GM18508 (cell line): ENCODE measurements at regions not wholly inside any gene's neighbourhood (a gene's known extent, or its start where the extent isn't known, plus 50 kb on each side); places are given as distances from the start of the nearest gene placed in this dataset.
"Not testable (repeated sequence)": the region's sequence is repeated elsewhere in the genome, so short reads cannot be mapped to it uniquely, and the experiment has no call there.

Experiments
- ATAC-seq: cut with Tn5 transposase; IDR thresholded peaks from one replicate; pipeline ENCODE4 v1.9.1; 2021; ENCODE audit warnings: moderate number of reproducible peaks; ENCODE audit not compliant: insufficient read depth, unreplicated experiment

DNA sequence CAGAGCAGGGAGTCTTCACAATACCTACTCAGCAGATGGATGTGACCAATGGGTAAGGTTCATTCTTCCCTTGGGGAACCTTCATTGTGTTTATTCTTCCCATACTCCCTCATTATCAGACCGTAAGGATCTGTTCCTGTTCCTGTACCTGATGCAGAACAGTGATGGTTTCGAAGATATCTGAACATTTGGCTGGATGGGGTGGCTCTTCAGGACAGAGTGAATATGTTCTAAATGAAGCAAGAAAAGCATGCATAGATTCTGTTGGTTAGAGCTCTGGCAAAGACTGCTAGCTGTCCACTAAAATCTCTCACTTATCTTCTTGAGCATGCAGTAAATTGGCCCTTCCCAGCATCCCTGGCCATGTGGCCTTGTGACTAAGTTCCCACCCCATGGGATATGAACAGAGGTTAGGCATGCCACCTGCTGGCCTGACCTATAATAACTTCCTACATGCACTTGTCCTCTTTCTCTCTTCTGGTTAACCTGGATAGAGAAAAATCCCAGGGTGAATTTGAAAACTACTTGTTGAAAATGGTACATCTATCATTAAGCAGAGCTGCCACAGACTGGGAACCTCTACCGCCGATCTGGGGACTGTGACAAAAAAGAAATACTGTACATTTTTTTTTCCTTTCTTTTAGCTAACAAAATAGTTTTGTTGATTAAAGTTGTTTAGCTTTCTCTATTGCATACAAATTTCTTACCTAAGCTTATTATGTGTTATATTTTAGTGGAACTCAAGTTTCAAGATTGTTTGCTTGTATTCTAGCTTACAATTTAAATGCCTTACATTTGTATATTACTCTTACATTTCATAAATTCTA, 60.0 kb upstream of the BANK1 start:
- ATAC-seq: peak; percentile 92

DNA sequence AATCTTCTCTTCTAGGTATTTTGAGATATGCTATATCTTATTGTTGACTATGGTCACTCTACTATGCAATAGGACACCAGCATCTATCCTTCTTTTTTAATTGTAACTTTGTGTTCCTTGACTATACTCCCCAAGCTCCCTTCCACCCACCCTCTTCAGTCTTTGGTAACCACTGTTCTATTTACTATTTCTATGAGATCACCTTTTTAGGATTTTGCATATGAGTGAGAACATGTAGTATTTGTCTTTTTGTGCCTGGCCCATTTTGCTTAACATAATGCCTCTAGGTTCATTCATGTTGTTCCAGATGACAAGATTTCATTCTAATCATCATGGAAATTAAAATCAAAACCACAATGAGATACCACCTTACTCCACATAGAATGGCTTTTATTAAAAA, 63.3 kb upstream of the BANK1 start:
- ATAC-seq: no peak

DNA sequence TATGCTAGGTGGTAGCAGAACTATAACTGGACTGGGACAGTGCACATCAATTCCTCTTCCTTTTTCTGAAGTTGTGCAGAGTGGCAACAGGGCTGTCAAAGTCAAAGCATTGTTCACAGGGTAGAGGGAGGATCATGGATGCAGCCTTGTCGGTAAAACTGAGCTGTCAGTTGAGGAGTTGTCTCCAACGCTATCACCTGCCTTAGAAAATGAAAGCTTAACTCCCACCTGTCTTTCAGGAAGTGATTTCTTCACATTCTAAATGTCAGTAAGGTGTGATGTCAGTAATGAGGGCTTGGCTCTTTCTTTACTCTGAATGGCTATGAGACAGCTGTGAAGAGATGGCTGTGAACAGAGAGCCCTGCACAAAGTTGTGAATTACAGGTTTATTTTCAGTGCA, 66.4 kb upstream of the BANK1 start:
- ATAC-seq: no peak

DNA sequence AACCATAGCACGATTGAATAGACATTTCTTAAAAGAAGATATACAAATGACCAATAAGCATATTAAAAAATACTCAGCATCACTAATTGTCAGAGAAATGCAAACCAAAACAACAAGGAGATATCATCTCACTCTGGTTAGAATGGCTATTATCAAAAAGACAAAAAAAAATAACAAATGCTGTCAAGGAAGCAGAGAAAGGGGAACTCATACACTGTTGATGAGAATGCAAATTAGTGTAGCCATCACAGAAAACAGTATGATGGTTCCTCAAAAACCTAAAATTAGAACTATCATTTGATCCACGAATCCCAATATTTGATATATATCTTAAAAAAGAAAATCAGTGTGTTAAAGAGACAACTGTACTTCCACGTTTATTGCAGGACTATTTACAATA, 71.7 kb upstream of the BANK1 start:
- ATAC-seq: no peak

DNA sequence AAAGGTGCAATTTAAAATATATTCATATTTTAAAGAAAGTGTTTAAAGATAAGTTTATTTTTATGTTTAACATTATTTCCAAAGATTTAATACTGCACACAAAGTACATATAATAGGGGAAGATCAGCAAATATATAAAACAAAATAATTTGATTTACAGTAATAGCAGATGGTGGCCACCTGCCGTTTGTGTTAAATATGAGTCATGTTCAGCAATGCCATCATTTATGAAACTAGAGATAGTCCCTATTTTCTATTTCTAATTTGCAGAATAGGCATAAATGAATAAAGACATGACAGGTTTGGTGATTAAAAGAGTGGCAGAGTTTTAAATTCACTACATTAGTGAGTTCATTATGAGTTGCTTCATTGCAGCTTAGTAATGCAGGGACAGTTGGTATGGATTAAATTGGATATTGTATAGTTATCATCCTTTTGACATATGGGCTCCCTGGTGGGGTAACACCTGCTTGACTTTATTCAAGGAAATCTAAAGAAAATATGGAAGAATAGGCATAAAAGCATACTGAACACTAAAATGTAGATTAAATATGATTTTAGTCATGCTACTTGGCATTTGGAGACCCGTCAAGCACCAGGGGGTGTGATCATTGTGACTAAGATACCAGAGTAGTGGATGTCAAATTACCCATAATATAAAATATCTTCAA, 78.8 kb upstream of the BANK1 start:
- no peak for ATAC-seq

DNA sequence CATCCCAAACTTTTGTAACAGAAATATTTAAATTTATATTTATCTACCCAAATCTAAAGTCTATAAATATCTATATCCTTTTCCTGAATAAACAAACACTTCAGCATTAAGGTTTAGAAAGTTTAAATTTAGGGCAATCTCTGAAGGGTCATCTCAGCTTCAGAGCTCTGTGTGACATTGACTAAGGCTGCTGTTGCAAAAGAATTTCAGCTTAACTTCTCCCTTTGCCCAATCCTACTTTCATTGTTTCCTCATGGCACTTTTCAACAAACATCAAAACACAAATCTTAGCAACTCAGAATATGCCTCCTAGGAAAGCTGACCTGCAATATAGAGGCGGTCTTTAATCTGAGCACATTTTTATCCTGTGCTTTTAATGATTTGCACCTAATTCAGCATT, 79.7 kb upstream of the BANK1 start:
- no peak for ATAC-seq

DNA sequence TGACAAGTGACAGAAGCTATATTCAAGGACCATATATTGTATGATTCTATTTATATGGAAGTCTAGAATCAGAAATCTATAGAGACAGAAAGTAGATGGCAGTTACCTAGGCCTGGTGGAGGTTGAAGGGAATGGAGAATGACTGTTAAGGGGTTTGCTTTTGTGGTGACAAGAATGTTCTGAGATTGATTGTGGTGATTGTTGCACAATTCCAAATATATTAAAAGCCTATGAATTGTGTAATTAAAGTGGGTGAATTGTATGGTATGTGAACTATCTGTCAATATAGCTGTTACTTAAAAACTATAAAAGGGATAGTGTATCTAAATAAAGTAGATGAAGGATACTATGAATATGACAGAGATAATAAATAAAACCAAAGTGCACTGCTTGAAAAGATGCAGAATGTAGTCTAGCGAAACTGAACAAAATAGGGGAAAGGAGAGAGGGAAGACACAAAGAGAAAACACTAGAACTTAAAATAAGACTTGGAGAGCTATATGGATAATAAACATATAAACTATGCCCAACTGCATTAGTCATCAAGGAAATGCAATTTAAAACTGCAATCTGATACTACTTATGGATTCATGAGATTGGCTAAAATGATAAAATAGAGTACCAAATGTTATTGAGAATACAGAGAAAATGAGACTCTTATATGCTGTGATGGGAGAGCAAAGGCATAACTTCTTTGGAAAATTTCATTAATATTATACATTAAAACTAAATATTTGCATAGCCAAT, 82.1 kb upstream of the BANK1 start:
- ATAC-seq: no peak

DNA sequence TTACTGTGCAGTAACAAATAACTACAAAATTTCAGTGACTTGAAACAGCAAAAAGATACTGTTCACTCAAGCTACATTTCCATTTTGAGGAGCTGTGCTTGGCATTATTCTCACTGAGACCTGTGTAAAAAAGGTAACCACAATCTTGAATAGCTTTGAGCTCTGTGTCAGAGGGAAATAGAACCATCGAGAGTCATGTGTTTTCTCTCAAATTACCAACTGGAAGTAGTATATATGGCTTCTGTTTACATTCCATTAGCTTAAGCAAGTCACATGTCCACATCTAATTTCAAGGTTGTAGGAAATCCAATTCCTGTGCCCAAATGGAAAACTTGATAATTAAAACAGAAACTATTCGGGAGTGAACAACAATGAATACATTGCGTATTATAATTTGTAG, 82.9 kb upstream of the BANK1 start:
- no peak for ATAC-seq

DNA sequence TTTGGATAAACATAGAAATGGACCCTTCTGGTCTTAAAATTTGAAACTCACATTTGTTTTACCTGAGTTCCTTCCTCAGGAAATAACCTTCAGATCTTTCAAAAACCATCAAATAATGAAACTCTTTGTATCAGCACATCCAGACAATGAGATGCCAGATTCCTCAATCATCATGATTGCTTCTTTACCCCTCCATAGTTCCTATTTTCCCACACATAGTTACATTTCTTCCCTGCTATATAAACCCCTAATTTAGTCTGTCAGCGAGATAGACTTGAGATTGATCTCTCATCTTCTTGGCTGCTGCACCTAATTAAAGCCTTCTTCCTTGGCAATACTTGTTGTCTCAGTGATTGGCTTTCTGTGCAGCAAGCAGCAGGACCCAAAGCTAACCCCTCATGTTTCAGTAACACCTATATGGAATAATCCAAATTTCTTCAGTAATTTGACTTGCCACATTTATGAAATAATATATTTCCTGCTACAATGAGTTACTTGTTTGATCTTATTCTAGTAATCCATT, 83.9 kb upstream of the BANK1 start:
- no peak for ATAC-seq

DNA sequence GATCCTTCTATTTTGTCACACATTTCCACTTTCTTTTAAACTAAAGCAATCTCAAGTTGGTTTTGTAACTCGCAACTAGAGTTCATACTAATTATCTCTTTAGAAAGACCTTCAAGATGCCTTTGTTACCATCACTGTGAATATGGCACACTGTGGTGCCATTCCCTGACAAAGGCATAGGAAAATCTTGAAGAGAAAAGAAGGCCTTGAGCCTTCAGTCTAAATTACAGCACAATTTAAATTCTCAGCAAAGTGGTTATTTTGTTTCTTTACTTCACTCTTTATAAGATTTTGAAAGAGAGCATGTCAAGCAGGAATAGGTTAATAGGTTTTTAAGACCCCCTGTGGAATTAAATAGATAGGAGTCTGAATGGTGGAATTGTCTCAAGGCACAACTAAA, 89.0 kb upstream of the BANK1 start:
- no peak for ATAC-seq

DNA sequence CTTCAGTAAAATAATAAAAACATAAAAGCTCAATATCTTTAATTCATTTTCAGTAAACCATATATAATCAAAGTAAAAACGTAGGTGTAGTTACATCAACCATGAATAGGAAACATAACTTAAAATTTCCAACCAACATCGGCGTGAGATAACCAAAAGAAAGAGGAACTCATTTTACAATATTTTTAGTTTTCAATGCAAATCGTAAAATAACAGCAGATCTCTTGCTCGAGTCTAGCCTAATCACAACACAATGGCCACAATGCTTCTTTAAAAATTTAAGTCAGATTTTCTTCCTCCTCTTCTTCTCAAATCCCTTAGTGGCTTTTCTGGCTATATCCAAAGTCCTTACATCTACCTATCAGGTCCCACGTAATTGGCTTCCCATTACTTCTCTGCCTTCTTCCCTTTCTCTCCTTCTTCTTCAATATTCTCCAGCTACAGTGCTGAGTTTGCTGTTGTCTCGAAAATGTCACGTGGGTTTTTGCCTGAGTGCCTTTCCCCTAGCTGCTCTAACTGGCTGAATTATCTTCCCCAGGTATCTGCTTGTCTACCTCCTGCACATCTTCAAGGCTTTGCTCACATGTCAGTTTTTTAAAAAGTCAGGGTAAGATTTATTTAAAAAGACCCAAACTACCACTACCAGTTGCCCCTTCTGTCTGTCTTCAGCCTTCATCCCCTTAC, 90.9 kb upstream of the BANK1 start:
- ATAC-seq: no peak

DNA sequence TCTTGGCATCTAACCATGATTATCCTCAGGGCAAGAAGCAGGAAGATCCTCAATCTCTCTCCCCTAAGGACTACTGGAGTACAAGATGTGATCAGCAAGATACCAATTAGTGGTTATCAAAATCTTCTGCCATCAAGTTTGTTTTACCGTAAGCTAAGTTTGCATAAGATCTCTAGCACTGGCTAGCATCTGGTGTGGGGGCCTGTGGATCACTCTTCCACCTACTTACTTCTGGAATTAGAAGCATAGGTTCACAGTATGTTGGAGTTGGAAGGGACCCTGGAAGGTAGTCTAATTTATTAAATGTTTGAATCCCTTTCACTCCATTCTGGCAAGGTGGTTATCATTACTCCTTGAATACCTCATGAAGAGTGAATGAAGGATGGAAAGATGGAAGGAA, 93.3 kb upstream of the BANK1 start:
- no peak for ATAC-seq

DNA sequence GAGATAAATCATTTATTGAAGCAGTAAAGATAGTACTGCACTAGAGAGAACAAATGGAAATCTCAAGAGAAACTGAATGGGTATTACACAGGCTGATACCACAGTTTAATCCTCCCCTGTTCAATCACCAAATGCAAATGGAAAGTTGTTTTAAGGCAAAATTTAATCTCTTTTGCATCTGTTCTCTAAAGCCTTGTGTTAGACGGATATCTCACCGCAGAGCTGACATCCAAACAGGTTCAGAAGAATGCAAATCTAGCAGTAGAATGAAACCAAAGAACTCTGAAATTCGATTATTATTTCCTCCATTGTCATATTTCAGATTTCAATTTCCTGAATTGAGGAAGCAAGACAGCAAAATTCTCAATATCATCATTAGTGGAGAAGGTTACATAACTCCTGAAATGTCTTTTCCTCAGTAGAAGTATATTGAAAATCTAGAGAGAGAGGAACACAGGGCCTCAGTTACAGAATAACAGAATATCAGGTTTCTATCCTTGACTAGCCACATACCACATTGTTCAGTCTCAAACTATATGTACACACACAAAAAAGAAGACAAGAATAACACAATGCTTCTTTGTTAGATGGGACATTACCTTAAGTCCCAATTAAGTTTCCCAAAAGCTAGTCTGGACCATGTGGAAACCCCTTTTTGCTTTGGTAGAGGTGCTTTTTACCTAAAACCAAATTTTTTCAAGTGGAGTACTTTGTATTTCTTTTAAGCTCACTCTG, 94.1 kb upstream of the BANK1 start:
- no peak for ATAC-seq

DNA sequence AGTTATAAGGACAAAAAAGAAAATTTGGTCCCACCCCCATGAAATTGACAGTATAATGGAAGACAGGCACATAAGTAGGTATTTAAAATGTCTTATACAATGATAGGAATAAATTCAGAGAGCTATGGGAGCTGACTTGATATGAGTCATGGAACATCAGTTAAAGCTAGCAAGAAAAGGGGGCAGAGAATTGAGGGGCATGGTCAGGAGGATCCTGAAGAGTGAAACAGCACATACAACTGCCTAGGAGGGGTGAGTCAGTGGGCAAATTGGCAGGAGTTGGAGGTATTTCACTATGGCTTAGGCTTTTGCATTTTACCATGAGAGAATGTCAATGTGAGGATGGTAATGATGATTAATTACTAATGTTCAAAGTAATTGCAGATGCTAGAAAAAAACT, 95.4 kb upstream of the BANK1 start:
- no peak for ATAC-seq

DNA sequence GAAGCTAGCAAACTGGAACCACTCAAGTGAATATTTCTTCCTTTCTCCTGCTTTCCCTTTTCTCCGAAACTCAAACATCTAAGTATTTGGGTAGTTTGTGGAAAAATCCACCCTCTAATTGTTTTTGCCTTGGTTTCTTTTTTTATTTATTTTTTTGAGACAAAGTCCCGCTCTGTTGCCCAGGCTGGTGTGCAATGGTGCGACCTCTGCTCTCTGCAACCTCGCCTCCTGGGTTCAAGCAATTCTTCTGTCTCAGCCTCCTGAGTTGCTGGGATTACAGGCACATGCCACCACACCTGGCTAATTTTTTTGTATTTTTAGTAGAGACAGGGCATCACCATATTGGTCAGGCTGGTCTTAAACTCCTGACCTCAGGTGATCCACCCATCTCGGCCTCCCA, 96.1 kb upstream of the BANK1 start:
- not testable (repeated sequence) for ATAC-seq

DNA sequence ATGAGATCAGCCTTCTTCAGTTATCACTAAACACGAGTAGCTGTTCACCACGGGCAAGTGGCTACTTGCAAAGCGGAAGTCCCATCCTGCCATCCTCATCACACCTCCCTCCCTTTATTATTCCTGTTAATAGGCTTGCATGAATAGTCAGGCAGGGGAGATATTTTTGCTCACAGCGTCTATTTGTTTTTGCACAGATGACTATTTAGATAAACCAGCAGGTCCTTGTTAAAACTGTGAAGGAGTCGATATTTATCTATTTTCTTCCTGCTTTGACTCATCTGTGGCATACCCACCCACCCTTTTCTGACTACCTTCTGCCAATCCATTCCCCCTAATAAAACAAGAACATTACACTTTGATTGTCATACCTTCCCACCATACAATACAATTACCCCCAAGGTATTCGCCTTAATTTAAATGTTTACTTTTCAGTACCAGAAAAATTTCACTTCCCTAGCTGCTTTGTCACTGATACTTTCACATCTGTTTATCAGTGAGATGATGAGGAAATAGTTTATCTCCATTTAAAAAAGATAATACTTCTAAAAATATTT, 96.6 kb upstream of the BANK1 start:
- peak; percentile 40 for ATAC-seq

DNA sequence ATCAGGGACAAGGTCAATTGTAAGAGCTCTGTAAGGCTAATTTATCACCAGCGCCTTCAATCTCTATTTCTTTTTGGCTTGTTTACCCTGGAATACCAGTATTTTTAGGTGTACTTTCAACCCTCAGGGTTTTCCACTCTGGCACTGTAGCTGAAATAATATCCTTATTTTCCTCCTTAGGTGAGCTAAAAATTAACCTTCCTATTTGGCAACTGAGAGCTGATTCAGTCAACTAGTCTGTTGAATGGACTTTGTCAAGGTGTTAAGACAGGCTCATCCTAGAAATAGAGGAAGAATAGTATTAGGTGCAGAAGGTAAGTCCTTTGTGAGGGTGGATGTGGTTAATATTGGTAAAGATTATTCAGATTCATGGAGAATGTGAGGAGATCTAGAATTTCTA, 101.3 kb upstream of the BANK1 start:
- no peak for ATAC-seq

DNA sequence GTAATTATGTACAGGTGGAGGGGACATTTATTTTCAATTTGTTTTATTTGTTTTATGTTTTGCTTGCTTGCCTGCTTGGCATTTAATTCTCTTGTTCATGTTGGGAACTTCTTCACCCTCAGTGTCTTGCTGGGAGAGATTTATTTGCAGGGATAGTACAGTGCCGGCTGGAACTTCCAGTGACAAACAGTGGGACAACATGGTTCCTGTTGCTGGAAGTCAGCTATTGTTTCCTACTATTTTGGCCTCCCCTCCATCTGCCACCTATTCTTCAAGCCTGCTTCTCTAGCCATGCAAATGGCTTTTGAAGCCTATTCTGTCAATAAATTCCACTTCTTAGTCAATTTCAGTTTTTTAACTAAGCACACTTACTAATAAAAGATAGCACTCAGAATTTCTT, 105.4 kb upstream of the BANK1 start:
- no peak for ATAC-seq

DNA sequence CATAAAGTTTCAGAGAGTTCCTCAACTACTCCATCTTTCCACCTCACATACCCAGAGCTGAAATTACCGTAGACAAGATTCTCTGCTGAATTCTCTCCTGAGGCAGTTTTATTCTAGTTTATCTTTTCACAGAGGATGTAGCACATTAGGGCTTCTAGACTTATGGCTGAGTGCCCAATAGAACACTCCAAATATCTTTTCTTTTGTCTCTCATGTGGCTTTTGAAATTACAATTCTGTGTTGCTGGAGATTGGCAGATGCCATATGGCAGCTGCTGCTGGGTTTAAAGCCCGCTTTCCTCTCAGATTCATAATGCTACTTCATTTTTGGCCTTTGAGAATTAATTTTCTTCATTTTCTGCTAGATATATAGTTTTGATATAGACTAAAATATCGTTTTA, 107.6 kb upstream of the BANK1 start:
- no peak for ATAC-seq

DNA sequence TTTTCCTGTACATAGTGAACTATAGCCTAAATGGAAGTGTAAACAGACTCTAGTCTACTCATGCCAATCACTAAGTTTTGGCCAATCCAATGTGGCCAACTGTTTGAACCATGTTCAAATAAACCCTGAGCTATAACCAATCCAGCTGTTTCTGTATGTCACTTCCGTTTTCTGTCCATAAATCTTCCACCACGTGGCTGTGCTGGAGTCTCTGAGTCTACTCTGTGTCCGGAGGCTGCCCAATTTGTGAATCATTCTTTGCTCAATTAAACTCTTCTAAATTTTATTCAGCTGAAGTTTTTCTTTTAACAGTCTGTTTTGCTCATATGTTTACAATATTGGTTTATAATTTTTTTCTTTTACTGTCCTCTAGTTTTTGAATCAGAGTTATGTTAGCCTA, 112.3 kb upstream of the BANK1 start:
- ATAC-seq: no peak
